GM23338 (cell line): ENCODE measurements at regions not wholly inside any gene's neighbourhood (a gene's known extent, or its start where the extent isn't known, plus 50 kb on each side); places are given as distances from the start of the nearest gene placed in this dataset.

Experiments
- ATAC-seq: fragments of 200-7000 bp; cut with Tn5 transposase; 3 replicates; pipeline ENCODE4 v1.9.1; 2020
- DNase-seq: peaks from one replicate; pipeline ENCODE4 v3.0.0-alpha.2; 2015; ENCODE audit warnings: low spot score
- H2AFZ ChIP-seq: fragments of 200-600 bp; sonication (generic); 2 replicates; pipeline ENCODE4 v1.8.0; 2016; ENCODE audit warnings: antibody characterized with exemption, mild to moderate bottlenecking, moderate library complexity
- H3F3A ChIP-seq: fragments of 200-600 bp; sonication (generic); replicated peaks from 2 replicates; pipeline ENCODE4 v1.8.0; 2017; ENCODE audit warnings: antibody characterized with exemption, mixed run types, low read depth
- H3K27ac ChIP-seq: fragments of 200-600 bp; sonication (generic); 2 replicates; pipeline ENCODE4 v1.6.1; 2016; ENCODE audit warnings: low read depth
- H3K27me3 ChIP-seq: fragments of 200-600 bp; sonication (generic); 2 replicates; pipeline ENCODE4 v1.8.0; 2016; ENCODE audit warnings: mild to moderate bottlenecking, mixed run types, moderate library complexity; ENCODE audit not compliant: insufficient read depth
- H3K36me3 ChIP-seq: fragments of 200-600 bp; sonication (generic); 2 replicates; pipeline ENCODE4 v1.8.0; 2016; ENCODE audit warnings: mild to moderate bottlenecking; ENCODE audit not compliant: insufficient read depth
- H3K4me1 ChIP-seq: fragments of 200-600 bp; sonication (generic); 2 replicates; pipeline ENCODE4 v1.8.0; 2016; ENCODE audit warnings: mild to moderate bottlenecking, moderate library complexity; ENCODE audit not compliant: insufficient read depth
- H3K4me2 ChIP-seq: fragments of 200-600 bp; sonication (generic); 2 replicates; pipeline ENCODE4 v1.7.1; 2017; ENCODE audit warnings: mixed run types
- H3K4me3 ChIP-seq: fragments of 200-600 bp; sonication (generic); 2 replicates; pipeline ENCODE4 v1.6.1; 2016; ENCODE audit warnings: mixed run types
- H3K79me2 ChIP-seq: fragments of 200-600 bp; sonication (generic); replicated peaks from 2 replicates; pipeline ENCODE4 v1.8.0; 2017; ENCODE audit warnings: mild to moderate bottlenecking; ENCODE audit not compliant: insufficient read depth
- H3K9me2 ChIP-seq: fragments of 200-600 bp; sonication (generic); 2 replicates; pipeline ENCODE4 v1.8.0; 2017; ENCODE audit not compliant: insufficient read depth
- H4K20me1 ChIP-seq: fragments of 200-600 bp; sonication (generic); replicated peaks from 2 replicates; pipeline ENCODE4 v1.8.0; 2017; ENCODE audit warnings: mild to moderate bottlenecking; ENCODE audit not compliant: insufficient read depth
- H3K27ac Mint-ChIP-seq: 2 replicates; pipeline ENCODE4 v1.8.0; 2020; ENCODE audit warnings: inconsistent platforms, mild to moderate bottlenecking, moderate library complexity, mixed read lengths
- H3K27me3 Mint-ChIP-seq: 3 replicates; pipeline ENCODE4 v1.8.0; 2022; ENCODE audit warnings: low read depth, mild to moderate bottlenecking, moderate library complexity, mixed read lengths, inconsistent platforms; ENCODE audit not compliant: insufficient read depth, poor library complexity
- H3K36me3 Mint-ChIP-seq: 3 replicates; pipeline ENCODE4 v1.8.0; 2021; ENCODE audit warnings: low read depth, mild to moderate bottlenecking, inconsistent platforms, moderate library complexity, mixed read lengths
- H3K4me1 Mint-ChIP-seq: 3 replicates; pipeline ENCODE4 v1.8.0; 2020; ENCODE audit warnings: mild to moderate bottlenecking, inconsistent platforms, mixed read lengths
- H3K4me3 Mint-ChIP-seq: 3 replicates; pipeline ENCODE4 v1.8.0; 2021; ENCODE audit warnings: moderate library complexity, mild to moderate bottlenecking, inconsistent platforms, mixed read lengths
- H3K9me3 Mint-ChIP-seq: 3 replicates; pipeline ENCODE4 v1.8.0; 2020; ENCODE audit warnings: moderate library complexity, mild to moderate bottlenecking, inconsistent platforms, mixed read lengths
- CREB1 ChIP-seq: fragments of 250-450 bp; sonication (Bioruptor Pico); IDR thresholded peaks from 2 replicates; pipeline ENCODE4 v1.5.0; 2020; ENCODE audit warnings: low read depth, mild to moderate bottlenecking, moderate library complexity
- EZH2 ChIP-seq: fragments of 200-600 bp; sonication (generic); IDR thresholded peaks from one replicate; pipeline ENCODE4 v1.8.0; 2017; ENCODE audit warnings: antibody characterized with exemption, mild to moderate bottlenecking, low read depth; ENCODE audit not compliant: unreplicated experiment
- EZH2phosphoT487 ChIP-seq: fragments of 200-600 bp; sonication (generic); IDR thresholded peaks from one replicate; pipeline ENCODE4 v1.8.1; 2018; ENCODE audit warnings: antibody characterized with exemption; ENCODE audit not compliant: unreplicated experiment
- JUNB ChIP-seq: IDR thresholded peaks from one replicate; pipeline ENCODE4 v1.6.1; 2016; ENCODE audit warnings: antibody characterized with exemption; ENCODE audit not compliant: unreplicated experiment
- NANOG ChIP-seq: IDR thresholded peaks from 2 replicates; pipeline ENCODE4 v1.6.1; 2016; ENCODE audit warnings: antibody characterized with exemption, borderline replicate concordance
- POLR2AphosphoS5 ChIP-seq: IDR thresholded peaks from 2 replicates; pipeline ENCODE4 v1.6.1; 2016; ENCODE audit warnings: antibody characterized with exemption, low read depth
- STAT1 ChIP-seq: IDR thresholded peaks from one replicate; pipeline ENCODE4 v1.6.1; 2016; ENCODE audit warnings: antibody characterized with exemption; ENCODE audit not compliant: unreplicated experiment
- ZNF114 ChIP-seq: fragments of 250-450 bp; sonication (Bioruptor Pico); IDR thresholded peaks from 2 replicates; pipeline ENCODE4 v1.5.0; 2020; ENCODE audit warnings: mild to moderate bottlenecking, moderate library complexity
- ZNF331 ChIP-seq: fragments of 250-450 bp; sonication (Bioruptor Pico); IDR thresholded peaks from 2 replicates; pipeline ENCODE4 v1.5.0; 2020; ENCODE audit warnings: low read depth, mild to moderate bottlenecking, moderate library complexity
- TF ChIP-seq, protein P1 (sequence below), 2 experiments: fragments of 200-600 bp in 1 of 2; sonication (generic) in 1 of 2; conservative IDR thresholded peaks; 2 replicates each; pipeline versions ENCODE4 v1.5.1 to v1.6.1; 2016 to 2017; ENCODE audit warnings: antibody characterized with exemption in 2 of 2, low read depth in 2 of 2, mild to moderate bottlenecking in 2 of 2, moderate library complexity in 1 of 2
- TF ChIP-seq, protein P2 (sequence below): IDR thresholded peaks from 2 replicates; pipeline ENCODE4 v1.6.1; 2016; ENCODE audit warnings: antibody characterized with exemption
- TF ChIP-seq, protein P3 (sequence below): fragments of 250-450 bp; sonication (Bioruptor Pico); IDR thresholded peaks from 2 replicates; pipeline ENCODE4 v1.5.0; 2020; ENCODE audit warnings: mild to moderate bottlenecking, moderate library complexity
- TF ChIP-seq, protein P4 (sequence below): IDR thresholded peaks from one replicate; pipeline ENCODE4 v1.6.1; 2018; ENCODE audit warnings: antibody characterized with exemption; ENCODE audit not compliant: unreplicated experiment

DNA sequence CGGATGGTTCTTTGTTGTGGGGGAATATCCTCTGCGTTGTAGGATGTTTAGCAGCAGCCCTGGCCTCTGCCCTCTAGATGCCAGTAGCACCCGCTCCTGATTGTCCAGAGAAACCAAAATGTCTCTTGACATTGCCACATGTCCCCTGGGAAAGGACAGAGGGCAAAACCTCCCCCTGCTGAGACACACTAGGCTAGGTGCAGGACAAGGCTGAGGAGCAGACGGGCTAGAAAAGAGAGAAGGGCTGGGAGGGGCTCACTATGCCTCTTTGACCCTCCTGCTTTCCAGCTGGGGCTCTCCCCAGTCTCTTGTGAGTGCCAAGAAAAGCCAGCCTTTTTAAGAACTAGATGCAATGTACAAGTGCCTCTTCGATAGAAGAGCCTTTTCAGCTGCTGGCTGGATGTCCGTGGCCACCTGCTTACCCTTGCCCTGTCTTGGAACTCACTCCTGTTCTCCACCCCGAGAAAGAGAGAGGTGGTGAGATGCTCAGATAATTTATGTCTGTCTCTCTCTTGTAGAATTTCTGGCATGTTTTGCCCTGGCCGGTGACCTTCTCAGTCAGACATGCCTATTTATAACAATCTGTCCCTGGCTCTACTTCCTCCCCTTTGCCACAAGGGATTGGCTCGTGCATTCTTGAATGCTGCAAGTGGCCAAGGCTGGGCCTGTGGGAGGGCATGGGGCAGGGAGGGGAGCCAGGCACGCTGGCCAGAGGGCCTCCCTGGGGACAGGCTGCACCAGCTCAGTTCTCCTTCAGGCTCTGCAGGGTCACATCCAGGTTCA, 142.6 kb downstream of the RPLP1 start:
- no peaks in the 10 kb centered on the region for H3K27me3 ChIP-seq
- Mint-ChIP-seq H3K9me3 (no peaks in the 10 kb centered on the region; the same call in 2 of the 3 replicates), H3K27me3 (peaks cover 6% of the 10 kb centered on the region), H3K27ac (no peak overlapping the region; the same call in 1 of the 2 replicates), H3K4me3 (no peak overlapping the region), H3K4me1 (peaks cover 4% of the 10 kb centered on the region; the same call in 2 of the 3 replicates), H3K36me3 (no peaks in the 10 kb centered on the region)
- H3K4me1 ChIP-seq: no peaks in the 10 kb centered on the region
- no peak overlapping the region for H3K4me2 ChIP-seq
- no peaks in the 10 kb centered on the region for H3K79me2 ChIP-seq
- H4K20me1 ChIP-seq: no peaks in the 10 kb centered on the region
- no peaks in the 10 kb centered on the region for H3K36me3 ChIP-seq
- H3F3A ChIP-seq: no peaks in the 10 kb centered on the region
- no peak for DNase-seq
- no peak overlapping the region for H2AFZ ChIP-seq
- no peak overlapping the region for H3K27ac ChIP-seq
- H3K9me2 ChIP-seq: peaks cover 6% of the 10 kb centered on the region; the same call in 1 of the 2 replicates
- H3K4me3 ChIP-seq: no peak overlapping the region
- TF ChIP-seq EZH2phosphoT487: no peak
- TF ChIP-seq POLR2AphosphoS5: no peak
- no peak for TF ChIP-seq STAT1
- no peak for TF ChIP-seq ZNF331
- TF ChIP-seq, protein P1, sequence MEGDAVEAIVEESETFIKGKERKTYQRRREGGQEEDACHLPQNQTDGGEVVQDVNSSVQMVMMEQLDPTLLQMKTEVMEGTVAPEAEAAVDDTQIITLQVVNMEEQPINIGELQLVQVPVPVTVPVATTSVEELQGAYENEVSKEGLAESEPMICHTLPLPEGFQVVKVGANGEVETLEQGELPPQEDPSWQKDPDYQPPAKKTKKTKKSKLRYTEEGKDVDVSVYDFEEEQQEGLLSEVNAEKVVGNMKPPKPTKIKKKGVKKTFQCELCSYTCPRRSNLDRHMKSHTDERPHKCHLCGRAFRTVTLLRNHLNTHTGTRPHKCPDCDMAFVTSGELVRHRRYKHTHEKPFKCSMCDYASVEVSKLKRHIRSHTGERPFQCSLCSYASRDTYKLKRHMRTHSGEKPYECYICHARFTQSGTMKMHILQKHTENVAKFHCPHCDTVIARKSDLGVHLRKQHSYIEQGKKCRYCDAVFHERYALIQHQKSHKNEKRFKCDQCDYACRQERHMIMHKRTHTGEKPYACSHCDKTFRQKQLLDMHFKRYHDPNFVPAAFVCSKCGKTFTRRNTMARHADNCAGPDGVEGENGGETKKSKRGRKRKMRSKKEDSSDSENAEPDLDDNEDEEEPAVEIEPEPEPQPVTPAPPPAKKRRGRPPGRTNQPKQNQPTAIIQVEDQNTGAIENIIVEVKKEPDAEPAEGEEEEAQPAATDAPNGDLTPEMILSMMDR (conservative IDR thresholded peaks at IDR 0.05; ENCODE audit: low read depth in 2 of 2): no peak
- no peak for TF ChIP-seq EZH2
- TF ChIP-seq, protein P2, sequence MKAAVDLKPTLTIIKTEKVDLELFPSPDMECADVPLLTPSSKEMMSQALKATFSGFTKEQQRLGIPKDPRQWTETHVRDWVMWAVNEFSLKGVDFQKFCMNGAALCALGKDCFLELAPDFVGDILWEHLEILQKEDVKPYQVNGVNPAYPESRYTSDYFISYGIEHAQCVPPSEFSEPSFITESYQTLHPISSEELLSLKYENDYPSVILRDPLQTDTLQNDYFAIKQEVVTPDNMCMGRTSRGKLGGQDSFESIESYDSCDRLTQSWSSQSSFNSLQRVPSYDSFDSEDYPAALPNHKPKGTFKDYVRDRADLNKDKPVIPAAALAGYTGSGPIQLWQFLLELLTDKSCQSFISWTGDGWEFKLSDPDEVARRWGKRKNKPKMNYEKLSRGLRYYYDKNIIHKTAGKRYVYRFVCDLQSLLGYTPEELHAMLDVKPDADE: no peak
- no peak for TF ChIP-seq CREB1 (CRISPR knock-in tag)
- TF ChIP-seq NANOG: no peak
- TF ChIP-seq ZNF114 (CRISPR knock-in tag): no peak
- TF ChIP-seq JUNB: no peak
- TF ChIP-seq, protein P3, sequence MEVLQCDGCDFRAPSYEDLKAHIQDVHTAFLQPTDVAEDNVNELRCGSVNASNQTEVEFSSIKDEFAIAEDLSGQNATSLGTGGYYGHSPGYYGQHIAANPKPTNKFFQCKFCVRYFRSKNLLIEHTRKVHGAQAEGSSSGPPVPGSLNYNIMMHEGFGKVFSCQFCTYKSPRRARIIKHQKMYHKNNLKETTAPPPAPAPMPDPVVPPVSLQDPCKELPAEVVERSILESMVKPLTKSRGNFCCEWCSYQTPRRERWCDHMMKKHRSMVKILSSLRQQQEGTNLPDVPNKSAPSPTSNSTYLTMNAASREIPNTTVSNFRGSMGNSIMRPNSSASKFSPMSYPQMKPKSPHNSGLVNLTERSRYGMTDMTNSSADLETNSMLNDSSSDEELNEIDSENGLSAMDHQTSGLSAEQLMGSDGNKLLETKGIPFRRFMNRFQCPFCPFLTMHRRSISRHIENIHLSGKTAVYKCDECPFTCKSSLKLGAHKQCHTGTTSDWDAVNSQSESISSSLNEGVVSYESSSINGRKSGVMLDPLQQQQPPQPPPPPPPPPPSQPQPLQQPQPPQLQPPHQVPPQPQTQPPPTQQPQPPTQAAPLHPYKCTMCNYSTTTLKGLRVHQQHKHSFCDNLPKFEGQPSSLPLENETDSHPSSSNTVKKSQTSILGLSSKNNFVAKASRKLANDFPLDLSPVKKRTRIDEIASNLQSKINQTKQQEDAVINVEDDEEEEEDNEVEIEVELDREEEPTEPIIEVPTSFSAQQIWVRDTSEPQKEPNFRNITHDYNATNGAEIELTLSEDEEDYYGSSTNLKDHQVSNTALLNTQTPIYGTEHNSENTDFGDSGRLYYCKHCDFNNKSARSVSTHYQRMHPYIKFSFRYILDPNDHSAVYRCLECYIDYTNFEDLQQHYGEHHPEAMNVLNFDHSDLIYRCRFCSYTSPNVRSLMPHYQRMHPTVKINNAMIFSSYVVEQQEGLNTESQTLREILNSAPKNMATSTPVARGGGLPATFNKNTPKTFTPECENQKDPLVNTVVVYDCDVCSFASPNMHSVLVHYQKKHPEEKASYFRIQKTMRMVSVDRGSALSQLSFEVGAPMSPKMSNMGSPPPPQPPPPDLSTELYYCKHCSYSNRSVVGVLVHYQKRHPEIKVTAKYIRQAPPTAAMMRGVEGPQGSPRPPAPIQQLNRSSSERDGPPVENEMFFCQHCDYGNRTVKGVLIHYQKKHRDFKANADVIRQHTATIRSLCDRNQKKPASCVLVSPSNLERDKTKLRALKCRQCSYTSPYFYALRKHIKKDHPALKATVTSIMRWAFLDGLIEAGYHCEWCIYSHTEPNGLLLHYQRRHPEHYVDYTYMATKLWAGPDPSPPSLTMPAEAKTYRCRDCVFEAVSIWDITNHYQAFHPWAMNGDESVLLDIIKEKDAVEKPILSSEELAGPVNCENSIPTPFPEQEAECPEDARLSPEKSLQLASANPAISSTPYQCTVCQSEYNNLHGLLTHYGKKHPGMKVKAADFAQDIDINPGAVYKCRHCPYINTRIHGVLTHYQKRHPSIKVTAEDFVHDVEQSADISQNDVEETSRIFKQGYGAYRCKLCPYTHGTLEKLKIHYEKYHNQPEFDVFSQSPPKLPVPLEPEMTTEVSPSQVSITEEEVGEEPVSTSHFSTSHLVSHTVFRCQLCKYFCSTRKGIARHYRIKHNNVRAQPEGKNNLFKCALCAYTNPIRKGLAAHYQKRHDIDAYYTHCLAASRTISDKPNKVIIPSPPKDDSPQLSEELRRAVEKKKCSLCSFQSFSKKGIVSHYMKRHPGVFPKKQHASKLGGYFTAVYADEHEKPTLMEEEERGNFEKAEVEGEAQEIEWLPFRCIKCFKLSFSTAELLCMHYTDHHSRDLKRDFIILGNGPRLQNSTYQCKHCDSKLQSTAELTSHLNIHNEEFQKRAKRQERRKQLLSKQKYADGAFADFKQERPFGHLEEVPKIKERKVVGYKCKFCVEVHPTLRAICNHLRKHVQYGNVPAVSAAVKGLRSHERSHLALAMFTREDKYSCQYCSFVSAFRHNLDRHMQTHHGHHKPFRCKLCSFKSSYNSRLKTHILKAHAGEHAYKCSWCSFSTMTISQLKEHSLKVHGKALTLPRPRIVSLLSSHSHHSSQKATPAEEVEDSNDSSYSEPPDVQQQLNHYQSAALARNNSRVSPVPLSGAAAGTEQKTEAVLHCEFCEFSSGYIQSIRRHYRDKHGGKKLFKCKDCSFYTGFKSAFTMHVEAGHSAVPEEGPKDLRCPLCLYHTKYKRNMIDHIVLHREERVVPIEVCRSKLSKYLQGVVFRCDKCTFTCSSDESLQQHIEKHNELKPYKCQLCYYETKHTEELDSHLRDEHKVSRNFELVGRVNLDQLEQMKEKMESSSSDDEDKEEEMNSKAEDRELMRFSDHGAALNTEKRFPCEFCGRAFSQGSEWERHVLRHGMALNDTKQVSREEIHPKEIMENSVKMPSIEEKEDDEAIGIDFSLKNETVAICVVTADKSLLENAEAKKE (CRISPR knock-in tag): no peak
- TF ChIP-seq, protein P4, sequence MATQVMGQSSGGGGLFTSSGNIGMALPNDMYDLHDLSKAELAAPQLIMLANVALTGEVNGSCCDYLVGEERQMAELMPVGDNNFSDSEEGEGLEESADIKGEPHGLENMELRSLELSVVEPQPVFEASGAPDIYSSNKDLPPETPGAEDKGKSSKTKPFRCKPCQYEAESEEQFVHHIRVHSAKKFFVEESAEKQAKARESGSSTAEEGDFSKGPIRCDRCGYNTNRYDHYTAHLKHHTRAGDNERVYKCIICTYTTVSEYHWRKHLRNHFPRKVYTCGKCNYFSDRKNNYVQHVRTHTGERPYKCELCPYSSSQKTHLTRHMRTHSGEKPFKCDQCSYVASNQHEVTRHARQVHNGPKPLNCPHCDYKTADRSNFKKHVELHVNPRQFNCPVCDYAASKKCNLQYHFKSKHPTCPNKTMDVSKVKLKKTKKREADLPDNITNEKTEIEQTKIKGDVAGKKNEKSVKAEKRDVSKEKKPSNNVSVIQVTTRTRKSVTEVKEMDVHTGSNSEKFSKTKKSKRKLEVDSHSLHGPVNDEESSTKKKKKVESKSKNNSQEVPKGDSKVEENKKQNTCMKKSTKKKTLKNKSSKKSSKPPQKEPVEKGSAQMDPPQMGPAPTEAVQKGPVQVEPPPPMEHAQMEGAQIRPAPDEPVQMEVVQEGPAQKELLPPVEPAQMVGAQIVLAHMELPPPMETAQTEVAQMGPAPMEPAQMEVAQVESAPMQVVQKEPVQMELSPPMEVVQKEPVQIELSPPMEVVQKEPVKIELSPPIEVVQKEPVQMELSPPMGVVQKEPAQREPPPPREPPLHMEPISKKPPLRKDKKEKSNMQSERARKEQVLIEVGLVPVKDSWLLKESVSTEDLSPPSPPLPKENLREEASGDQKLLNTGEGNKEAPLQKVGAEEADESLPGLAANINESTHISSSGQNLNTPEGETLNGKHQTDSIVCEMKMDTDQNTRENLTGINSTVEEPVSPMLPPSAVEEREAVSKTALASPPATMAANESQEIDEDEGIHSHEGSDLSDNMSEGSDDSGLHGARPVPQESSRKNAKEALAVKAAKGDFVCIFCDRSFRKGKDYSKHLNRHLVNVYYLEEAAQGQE: no peak
- ATAC-seq: peak; percentile 37; the same call in 2 of the 3 replicates
